ENCODE measurements at regions not wholly inside any gene's neighbourhood (a gene's known extent, or its start where the extent isn't known, plus 50 kb on each side); places are given as distances from the start of the nearest gene placed in this dataset.
"Not testable (repeated sequence)": the region's sequence is repeated elsewhere in the genome, so short reads cannot be mapped to it uniquely, and the experiment has no call there.

DNA sequence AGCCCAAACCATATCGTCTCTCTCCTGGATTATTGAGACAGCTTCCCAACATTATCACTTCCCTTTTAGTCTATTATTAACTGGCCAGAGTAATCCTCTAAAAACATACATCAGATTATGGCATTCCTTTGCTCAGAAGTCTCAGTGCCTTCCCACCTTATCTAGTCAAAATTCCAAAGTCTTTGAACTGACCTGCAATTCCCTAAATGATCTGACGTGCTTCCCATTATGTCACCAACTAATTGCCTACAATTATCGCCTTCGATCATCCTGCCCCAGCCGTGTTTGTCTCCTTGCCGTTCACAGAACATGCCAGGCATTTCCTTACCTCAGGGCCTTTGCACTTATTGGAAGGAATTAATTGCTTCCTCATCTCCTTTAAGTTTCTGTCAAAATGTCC lies 332.4 kb downstream of the IRS1 start:
- Histone ChIP-seq H3K9me3 (no peaks in the 10 kb centered on the region), H3K27me3 (no peaks in the 10 kb centered on the region), H3K27ac (no peak overlapping the region), H3K4me1 (ENCODE audit: control insufficient read depth in 1 of 2, insufficient read depth in 1 of 2, low read depth in 1 of 2, low read length in 1 of 2) (no peaks in the 10 kb centered on the region), H3K4me3 (ENCODE audit: low read depth in 1 of 2, low read length in 1 of 2) (no peak overlapping the region), H3K36me3 (no peaks in the 10 kb centered on the region)
- TF ChIP-seq, protein P1, sequence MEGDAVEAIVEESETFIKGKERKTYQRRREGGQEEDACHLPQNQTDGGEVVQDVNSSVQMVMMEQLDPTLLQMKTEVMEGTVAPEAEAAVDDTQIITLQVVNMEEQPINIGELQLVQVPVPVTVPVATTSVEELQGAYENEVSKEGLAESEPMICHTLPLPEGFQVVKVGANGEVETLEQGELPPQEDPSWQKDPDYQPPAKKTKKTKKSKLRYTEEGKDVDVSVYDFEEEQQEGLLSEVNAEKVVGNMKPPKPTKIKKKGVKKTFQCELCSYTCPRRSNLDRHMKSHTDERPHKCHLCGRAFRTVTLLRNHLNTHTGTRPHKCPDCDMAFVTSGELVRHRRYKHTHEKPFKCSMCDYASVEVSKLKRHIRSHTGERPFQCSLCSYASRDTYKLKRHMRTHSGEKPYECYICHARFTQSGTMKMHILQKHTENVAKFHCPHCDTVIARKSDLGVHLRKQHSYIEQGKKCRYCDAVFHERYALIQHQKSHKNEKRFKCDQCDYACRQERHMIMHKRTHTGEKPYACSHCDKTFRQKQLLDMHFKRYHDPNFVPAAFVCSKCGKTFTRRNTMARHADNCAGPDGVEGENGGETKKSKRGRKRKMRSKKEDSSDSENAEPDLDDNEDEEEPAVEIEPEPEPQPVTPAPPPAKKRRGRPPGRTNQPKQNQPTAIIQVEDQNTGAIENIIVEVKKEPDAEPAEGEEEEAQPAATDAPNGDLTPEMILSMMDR (IDR thresholded peaks at IDR 0.05) = no peak

DNA sequence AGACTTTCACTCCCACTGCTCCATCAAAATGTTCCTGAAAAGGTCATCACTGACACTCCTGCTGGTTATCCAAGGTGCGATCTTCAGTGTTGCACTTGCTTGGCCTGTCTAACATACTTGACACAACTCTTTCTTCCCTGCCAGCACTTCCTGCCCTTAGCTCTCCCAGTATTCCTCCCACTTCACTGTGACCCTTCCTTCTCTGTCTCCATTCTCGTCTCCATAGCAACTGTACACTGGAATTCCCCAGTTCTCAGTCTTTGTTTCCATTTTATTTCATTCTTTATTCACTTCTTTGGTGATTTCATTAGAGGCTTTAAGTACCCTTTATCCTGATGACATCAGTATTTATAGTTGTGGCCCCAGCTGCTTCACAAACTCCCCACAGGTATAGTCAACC lies 333.0 kb downstream of the IRS1 start:
- TF ChIP-seq, protein P1 (IDR thresholded peaks at IDR 0.05) = no peak
- Histone ChIP-seq H3K36me3 (no peaks in the 10 kb centered on the region), H3K4me3 (ENCODE audit: low read depth in 1 of 2, low read length in 1 of 2) (no peak overlapping the region), H3K4me1 (ENCODE audit: control insufficient read depth in 1 of 2, insufficient read depth in 1 of 2, low read depth in 1 of 2, low read length in 1 of 2) (no peaks in the 10 kb centered on the region), H3K9me3 (no peaks in the 10 kb centered on the region), H3K27ac (no peak overlapping the region), H3K27me3 (no peaks in the 10 kb centered on the region)

DNA sequence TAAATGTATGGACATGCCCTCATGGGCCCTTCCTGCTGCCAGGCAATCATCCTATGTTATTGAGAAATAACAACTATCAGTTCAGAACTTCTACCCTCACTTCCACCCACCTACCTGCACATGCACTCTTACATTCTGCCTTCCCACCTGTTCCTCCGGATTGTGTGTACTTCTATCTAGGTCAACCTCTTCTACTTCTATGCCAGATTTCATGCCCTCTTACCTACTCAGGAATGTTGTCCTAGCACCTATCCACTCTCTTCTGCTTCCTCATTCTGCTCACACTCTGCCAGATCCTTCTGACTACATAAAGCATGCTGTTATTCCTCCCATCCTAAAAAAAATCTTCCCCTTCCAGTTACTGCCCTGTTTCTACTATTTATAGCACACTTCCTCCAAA lies 333.5 kb downstream of the IRS1 start:
- Histone ChIP-seq H3K27ac (no peak overlapping the region), H3K9me3 (no peaks in the 10 kb centered on the region), H3K4me1 (ENCODE audit: control insufficient read depth in 1 of 2, insufficient read depth in 1 of 2, low read depth in 1 of 2, low read length in 1 of 2) (no peaks in the 10 kb centered on the region), H3K4me3 (ENCODE audit: low read depth in 1 of 2, low read length in 1 of 2) (no peak overlapping the region), H3K36me3 (no peaks in the 10 kb centered on the region), H3K27me3 (no peaks in the 10 kb centered on the region)
- TF ChIP-seq, protein P1 (IDR thresholded peaks at IDR 0.05) = no peak

DNA sequence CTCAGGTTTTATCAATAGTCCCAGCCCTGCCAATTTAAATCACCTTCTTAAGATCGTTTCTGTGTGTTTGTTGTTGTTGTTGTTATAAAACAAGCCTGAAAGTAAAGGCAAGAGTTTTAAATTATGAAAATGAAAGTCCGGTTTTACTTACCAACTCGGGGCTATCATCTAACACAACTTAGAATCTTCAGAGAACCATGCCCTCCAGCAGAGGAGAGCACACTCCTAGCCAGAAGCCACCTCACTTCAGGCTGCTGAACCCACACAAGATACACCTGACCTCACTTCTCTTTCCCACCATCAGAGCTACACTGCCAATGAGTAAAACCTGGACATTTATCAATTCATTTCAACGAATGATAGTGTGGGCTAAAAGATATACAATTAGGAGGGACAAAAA lies 335.2 kb downstream of the IRS1 start:
- Histone ChIP-seq H3K36me3 (no peaks in the 10 kb centered on the region), H3K4me3 (ENCODE audit: low read depth in 1 of 2, low read length in 1 of 2) (no peak overlapping the region), H3K9me3 (no peaks in the 10 kb centered on the region), H3K4me1 (ENCODE audit: control insufficient read depth in 1 of 2, insufficient read depth in 1 of 2, low read depth in 1 of 2, low read length in 1 of 2) (no peaks in the 10 kb centered on the region), H3K27ac (no peak overlapping the region), H3K27me3 (no peaks in the 10 kb centered on the region)
- TF ChIP-seq, protein P1 (IDR thresholded peaks at IDR 0.05) = no peak

DNA sequence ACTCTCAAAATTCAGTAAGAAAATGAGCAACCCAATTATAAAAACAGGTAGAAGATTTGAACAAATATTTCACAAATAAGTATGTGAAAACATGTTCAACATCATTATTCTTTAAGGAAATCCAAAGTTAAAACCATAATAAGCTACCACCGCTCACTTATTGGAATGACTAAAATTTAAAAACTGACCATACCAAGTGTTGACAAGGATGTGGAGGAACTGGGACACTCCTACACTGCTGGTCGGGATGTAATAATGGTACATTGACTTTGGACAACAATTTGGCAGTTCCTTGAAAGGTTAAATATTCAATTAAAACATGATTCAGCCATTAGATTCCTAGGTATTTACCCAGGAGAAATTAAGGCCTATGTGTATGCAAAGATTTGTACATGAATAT lies 336.5 kb downstream of the IRS1 start:
- H3K9me3 ChIP-seq = no peaks in the 10 kb centered on the region
- H3K27me3 ChIP-seq = no peaks in the 10 kb centered on the region
- no peaks in the 10 kb centered on the region for H3K36me3 ChIP-seq
- H3K4me1 ChIP-seq (ENCODE audit: control insufficient read depth in 1 of 2, insufficient read depth in 1 of 2, low read depth in 1 of 2, low read length in 1 of 2) = no peaks in the 10 kb centered on the region
- no peak overlapping the region for H3K4me3 ChIP-seq (ENCODE audit: low read depth in 1 of 2, low read length in 1 of 2)
- TF ChIP-seq, protein P1 (IDR thresholded peaks at IDR 0.05) = no peak
- H3K27ac ChIP-seq = no peak overlapping the region

DNA sequence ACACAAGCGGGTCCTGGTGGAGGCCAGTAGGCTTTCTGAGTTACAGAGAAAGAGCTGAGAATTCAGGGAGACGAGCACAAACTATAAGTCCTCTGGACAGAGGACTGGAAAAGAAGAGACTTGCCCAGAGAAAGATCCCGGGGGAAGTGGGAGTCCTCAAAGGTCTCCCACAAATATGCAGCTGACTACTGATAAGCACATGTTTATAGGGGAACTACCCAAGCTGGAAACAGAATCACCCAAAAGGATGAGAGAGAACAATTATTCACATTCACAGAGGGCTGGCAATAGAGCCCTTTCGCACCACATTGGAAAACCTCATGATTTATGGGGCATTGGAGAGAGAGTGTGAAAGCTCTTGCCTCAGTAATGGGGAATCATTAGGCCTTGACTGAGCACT lies 337.6 kb downstream of the IRS1 start:
- TF ChIP-seq, protein P1 (IDR thresholded peaks at IDR 0.05) = no peak
- Histone ChIP-seq H3K27ac (no peak overlapping the region), H3K27me3 (no peaks in the 10 kb centered on the region), H3K4me3 (ENCODE audit: low read depth in 1 of 2, low read length in 1 of 2) (no peak overlapping the region), H3K9me3 (no peaks in the 10 kb centered on the region), H3K4me1 (ENCODE audit: control insufficient read depth in 1 of 2, insufficient read depth in 1 of 2, low read depth in 1 of 2, low read length in 1 of 2) (no peaks in the 10 kb centered on the region), H3K36me3 (no peaks in the 10 kb centered on the region)

DNA sequence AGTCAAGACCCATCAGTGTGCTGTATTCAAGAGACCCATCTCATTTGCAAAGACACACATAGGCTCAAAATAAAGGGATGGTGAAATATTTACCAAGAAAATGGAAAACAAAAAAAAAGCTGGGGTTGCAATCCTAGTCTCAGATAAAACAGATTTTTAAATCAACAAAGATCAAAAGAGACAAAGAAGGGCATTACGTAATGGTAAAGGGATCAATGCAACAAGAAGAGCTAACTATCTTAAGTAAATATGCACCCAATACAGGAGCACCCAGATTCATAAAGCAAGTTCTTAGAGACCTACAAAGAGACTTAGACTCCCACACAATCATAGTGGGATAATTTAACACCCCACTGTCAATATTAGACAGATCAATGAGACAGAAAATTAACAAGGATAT lies 343.5 kb downstream of the IRS1 start:
- H3K36me3 ChIP-seq; H3K4me1 ChIP-seq (ENCODE audit: control insufficient read depth in 1 of 2, insufficient read depth in 1 of 2, low read depth in 1 of 2, low read length in 1 of 2); H3K27me3 ChIP-seq; H3K4me3 ChIP-seq (ENCODE audit: low read depth in 1 of 2, low read length in 1 of 2); H3K9me3 ChIP-seq; H3K27ac ChIP-seq: not testable (repeated sequence)

Measured in neutrophil (primary cell).